Spleen (tissue), 7 donors: ENCODE measurements at regions not wholly inside any gene's neighbourhood (a gene's known extent, or its start where the extent isn't known, plus 50 kb on each side); places are given as distances from the start of the nearest gene placed in this dataset.

Experiments
- CTCF ChIP-seq, 11 experiments: fragments of 200-600 bp in 7 of 11; fragments of 450-650 bp in 4 of 11; sonication (generic) in 4 of 11; IDR thresholded peaks in 8 of 11; conservative IDR thresholded peaks in 3 of 11; 1 replicate in 7 of 11; 2 replicates in 4 of 11; pipeline versions ENCODE4 v1.4.0 to v1.8.0; 2016 to 2021; ENCODE audit warnings: antibody characterized with exemption in 11 of 11, inconsistent platforms in 4 of 11, mild to moderate bottlenecking in 1 of 11
- POLR2A ChIP-seq, 3 donors: fragments of 450-650 bp; IDR thresholded peaks; one replicate each; pipeline ENCODE4 v1.5.1; 2017; ENCODE audit warnings: antibody characterized with exemption in 3 of 3, mild to moderate bottlenecking in 1 of 3
- donor health status: DM: no; HTN: no; CAD: no; lungs with moderate emphysema.
- donor health status: DM: no; HTN: no; CAD: no.
- donor health status: DM: no; HTN: no; CAD: no.

GRCh38 chr3:81913886-81914663 lies 152.6 kb upstream of the GBE1 start:
- no peak for TF ChIP-seq CTCF (IDR thresholded peaks at IDR 0.05 in 8 of 11, conservative IDR thresholded peaks at IDR 0.05 in 3 of 11)
- TF ChIP-seq POLR2A (IDR thresholded peaks at IDR 0.05) = no peak
